Activated CD8-positive, alpha-beta memory T cell treated with anti-CD3 and anti-CD28 coated beads for 1 hour (primary cell): ENCODE measurements at regions not wholly inside any gene's neighbourhood (a gene's known extent, or its start where the extent isn't known, plus 50 kb on each side); places are given as distances from the start of the nearest gene placed in this dataset.
"Not testable (repeated sequence)": the region's sequence is repeated elsewhere in the genome, so short reads cannot be mapped to it uniquely, and the experiment has no call there.

Experiments
- DNase-seq, 2 donors: peaks; one replicate each; pipeline ENCODE4 v3.0.0-alpha.2; 2020; ENCODE audit warnings: low read depth in 1 of 2; ENCODE audit errors: extremely low read depth in 1 of 2

GRCh38 chr17:33560165-33560564 is 267.1 kb upstream of the ASIC2 start:
- DNase-seq = no peak

- no peak for DNase-seq
These were observed 267.8 kb upstream of the ASIC2 start for GRCh38 chr17:33560871-33561270.

GRCh38 chr17:33561569-33562334 is 268.7 kb upstream of the ASIC2 start:
- DNase-seq = no peak

GRCh38 chr17:33562792-33563191 is 269.7 kb upstream of the ASIC2 start:
- DNase-seq = no peak

GRCh38 chr17:33564146-33564545 is 271.1 kb upstream of the ASIC2 start:
- DNase-seq = no peak

GRCh38 chr17:33567223-33567622 is 274.1 kb upstream of the ASIC2 start:
- DNase-seq = no peak

GRCh38 chr17:33572615-33573014 is 279.5 kb upstream of the ASIC2 start:
- no peak for DNase-seq

- no peak for DNase-seq
These were observed 281.9 kb upstream of the ASIC2 start for GRCh38 chr17:33574942-33575445.

GRCh38 chr17:33579740-33580139 is 286.6 kb upstream of the ASIC2 start:
- DNase-seq = not testable (repeated sequence)

GRCh38 chr17:33580215-33580614 is 287.1 kb upstream of the ASIC2 start:
- no peak for DNase-seq

GRCh38 chr17:33582661-33583060 is 289.6 kb upstream of the ASIC2 start:
- DNase-seq = no peak

- no peak for DNase-seq
These were observed 290.7 kb upstream of the ASIC2 start for GRCh38 chr17:33583518-33584417.

GRCh38 chr17:33593991-33594390 is 300.9 kb upstream of the ASIC2 start:
- no peak for DNase-seq

GRCh38 chr17:33595828-33596227 is 302.7 kb upstream of the ASIC2 start:
- no peak for DNase-seq

GRCh38 chr17:33596899-33597298 is 303.8 kb upstream of the ASIC2 start:
- DNase-seq = no peak

- no peak for DNase-seq
These were observed 305.7 kb upstream of the ASIC2 start for GRCh38 chr17:33598797-33599196.

GRCh38 chr17:33602981-33603380 is 309.9 kb upstream of the ASIC2 start:
- DNase-seq = no peak

- DNase-seq = no peak
These were observed 310.7 kb upstream of the ASIC2 start for GRCh38 chr17:33603789-33604188.

- DNase-seq = no peak
These were observed 318.4 kb upstream of the ASIC2 start for GRCh38 chr17:33611532-33611931.

GRCh38 chr17:33615861-33616260 is 322.8 kb upstream of the ASIC2 start:
- no peak for DNase-seq

- DNase-seq = no peak
These were observed 330.7 kb upstream of the ASIC2 start for GRCh38 chr17:33623841-33624240.
